Epithelial cell of prostate (primary cell): ENCODE measurements at regions not wholly inside any gene's neighbourhood (a gene's known extent, or its start where the extent isn't known, plus 50 kb on each side); places are given as distances from the start of the nearest gene placed in this dataset.
"Not testable (repeated sequence)": the region's sequence is repeated elsewhere in the genome, so short reads cannot be mapped to it uniquely, and the experiment has no call there.

Experiments used
- DNase-seq: peaks from one replicate; pipeline ENCODE4 v3.0.0-alpha.2; 2011; ENCODE audit warnings: low read depth, low spot score
- H3K27ac ChIP-seq: fragments of 450-650 bp; 2 replicates; pipeline ENCODE4 v1.5.1; 2017; ENCODE audit warnings: mild to moderate bottlenecking

DNA sequence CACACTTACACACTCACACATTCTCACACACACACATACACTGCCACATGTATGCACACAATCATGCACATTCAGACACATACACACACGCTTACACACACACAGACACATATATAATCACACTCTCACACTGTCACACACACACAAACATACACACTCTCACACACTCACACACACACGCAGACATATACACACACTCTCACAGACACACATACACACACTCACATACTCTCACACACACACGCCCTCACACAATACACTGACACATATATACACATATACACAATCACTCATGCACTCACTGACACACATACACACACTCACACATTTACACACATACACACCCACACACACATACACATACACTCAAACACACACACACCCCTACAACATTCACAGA is 435.3 kb upstream of the FRG1 start:
- H3K27ac ChIP-seq, result no peak overlapping the region
- DNase-seq, result no peak

DNA sequence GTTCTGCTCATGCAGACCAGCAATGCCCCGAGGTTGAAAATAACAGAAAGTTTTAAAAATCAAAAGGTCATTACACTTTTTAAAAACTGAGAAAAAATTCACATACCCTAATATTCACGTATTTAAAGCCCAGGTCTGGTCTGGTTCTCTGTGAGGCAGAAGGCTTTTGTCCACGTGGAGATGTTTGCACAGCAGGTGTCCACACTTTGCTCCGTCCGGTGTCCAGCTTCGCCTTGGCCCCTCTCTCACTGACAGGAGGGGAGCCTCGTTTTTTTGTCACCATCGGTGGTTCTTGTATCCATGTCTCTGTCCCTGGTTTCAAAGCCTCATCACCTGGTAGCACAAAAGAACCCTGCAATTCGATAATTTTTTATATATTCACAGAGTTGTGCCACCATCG is 434.6 kb upstream of the FRG1 start:
- DNase-seq, result no peak

DNA sequence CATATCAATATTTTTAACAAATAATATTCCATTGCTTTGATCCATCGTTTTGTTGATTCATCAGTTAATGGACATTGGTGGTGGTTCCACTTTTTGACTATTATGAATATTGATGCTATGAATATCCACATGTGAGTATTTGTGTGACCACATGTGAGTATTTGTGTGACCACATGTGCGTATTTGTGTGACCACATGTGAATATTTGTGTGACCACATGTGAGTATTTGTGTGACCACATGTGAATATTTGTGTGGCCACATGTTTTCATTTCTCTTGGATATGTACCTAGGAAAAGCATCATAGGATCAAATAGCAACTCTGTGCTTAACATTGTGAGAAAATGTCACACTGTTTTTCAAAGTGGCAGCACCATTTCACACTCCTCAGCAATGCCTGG is 433.6 kb upstream of the FRG1 start:
- DNase-seq, result no peak
- H3K27ac ChIP-seq, result no peak overlapping the region

More for the DNA sequence above, 434.6 kb upstream of the FRG1 start:
- no peak overlapping the region for H3K27ac ChIP-seq

DNA sequence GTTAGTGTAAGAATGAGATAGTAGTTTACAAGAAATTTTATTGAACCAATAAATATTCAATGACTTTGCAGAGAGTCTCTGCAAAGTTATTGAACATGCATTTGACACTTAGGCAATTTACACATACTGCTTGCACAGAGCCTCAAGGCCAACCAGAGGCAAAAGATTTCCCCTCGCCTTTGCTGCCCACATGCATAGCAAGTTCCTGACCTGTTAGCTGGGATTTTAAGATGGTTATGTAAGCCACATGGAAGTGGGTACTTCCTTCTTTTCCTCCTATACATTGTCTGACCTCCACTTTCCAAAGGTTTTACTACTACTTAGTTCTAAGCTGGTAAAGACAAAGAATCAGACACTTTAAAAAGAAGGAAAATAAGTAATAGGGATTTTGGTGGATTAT is 430.1 kb upstream of the FRG1 start:
- DNase-seq, result no peak
- no peak overlapping the region for H3K27ac ChIP-seq

DNA sequence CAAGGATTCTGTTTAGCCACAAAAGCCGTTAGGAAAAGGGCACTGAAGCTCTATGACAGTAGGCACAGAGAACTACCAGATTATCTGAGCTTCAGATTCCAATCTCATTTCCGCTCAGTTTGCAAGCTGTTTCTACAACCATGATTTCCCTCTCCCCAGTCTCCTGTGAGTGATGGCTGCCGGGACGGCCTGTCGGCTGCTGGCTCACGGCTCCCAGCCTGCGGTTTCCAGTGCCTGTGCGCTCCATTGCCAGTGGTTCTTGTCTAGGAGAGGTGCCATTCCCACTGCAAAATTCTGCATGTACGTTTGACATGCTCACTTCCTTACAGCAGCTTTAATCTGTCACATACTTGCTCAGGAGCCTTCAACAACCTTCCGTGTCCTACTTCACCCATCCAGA is 429.1 kb upstream of the FRG1 start:
- no peak for DNase-seq
- no peak overlapping the region for H3K27ac ChIP-seq

DNA sequence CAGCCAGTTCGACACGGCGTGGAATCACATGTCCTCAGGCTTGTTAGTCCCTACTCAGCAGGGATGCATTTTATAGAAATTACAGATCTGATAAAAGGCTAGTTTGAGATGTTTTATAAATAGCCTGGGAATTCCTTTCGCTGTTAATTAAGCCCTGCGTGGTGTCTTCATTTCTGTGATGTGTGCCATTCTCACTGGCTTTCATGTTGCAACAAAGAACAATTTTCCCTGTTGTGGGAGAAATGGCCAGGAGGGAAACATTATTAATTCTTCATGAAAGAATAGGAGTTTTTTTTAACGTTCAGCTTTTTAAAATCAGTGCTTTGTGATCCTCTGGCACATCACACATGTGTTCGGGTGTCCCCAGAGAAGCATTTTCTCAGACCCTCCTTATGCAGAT is 427.3 kb upstream of the FRG1 start:
- H3K27ac ChIP-seq, result no peak overlapping the region
- no peak for DNase-seq

DNA sequence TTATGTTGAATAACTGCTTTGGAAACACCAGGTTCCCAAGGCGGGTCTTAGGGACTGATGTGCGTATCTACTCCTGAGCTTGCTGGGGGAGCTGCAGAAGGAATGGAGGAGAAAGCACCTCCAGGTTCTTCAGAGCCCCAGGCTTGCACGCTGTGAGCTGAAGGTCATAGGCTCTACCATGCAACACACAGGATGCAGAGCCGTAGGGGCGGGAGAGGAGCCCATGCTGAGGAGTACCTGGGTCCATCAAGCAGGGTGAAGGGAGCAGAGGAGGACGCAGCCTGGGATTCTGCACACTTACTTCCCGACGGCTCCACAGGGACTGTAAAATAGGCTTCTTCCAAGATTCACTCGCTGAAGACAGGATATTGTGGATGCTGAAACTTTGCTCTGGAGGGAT is 426.5 kb upstream of the FRG1 start:
- DNase-seq, result no peak
- H3K27ac ChIP-seq, result no peak overlapping the region

DNA sequence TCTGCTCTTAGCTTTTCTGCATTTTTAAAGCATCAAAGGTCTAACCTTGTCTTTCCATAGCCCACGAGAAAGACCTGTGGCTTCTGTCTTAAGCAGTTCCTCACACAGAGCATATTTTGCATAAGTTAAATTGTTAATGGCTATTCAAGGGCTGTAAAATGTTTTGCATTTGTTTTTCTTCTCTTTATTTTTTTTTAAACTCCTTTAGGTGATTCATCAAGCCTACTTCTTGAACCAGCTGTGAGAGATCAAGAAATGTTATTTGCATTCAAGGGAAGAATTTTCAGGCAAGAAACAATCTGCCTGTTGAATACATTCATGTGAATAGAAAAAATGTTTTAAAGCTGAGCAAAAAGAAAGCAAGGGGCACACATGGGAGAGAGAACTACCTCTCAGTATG is 423.8 kb upstream of the FRG1 start:
- H3K27ac ChIP-seq, result no peak overlapping the region
- DNase-seq, result no peak

DNA sequence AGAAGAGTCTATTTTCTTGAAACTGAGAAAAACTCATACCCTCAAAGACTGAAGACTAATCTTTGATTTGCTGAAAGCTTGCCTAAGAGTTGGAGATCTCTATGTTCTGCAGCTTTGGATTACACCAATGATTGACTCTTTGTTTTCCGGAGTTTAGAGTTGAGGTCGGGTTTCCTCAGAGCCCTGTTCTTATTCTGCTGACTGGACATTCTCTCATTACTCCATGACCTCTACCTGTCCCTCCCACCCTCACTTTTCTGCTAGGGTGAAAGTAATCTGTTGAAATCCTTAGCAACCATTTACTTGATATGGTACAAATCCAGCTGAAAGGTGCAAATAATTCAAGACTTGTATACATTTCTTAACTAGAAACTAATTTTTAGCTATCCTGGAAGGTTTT is 421.5 kb upstream of the FRG1 start:
- H3K27ac ChIP-seq, result no peak overlapping the region
- DNase-seq, result no peak

DNA sequence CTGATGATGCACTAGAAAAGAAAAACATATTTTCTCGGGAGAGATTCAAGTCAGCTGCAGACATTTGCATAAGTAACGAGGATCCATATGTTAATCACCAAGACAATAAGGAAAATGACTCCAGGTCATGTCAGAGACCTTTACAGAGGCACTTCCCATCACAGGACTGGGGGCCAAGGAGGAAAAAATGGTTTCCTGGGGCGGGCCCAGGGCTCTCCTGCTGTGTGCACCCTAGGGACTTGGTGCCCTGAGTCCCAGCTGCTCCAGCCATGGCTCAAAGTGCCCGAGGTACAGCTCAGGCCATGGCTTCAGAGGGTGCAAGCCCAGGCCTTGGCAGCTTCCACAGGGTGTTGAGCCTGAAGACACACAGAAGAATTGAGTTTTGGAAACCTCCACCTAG is 415.4 kb upstream of the FRG1 start:
- no peak overlapping the region for H3K27ac ChIP-seq
- no peak for DNase-seq

DNA sequence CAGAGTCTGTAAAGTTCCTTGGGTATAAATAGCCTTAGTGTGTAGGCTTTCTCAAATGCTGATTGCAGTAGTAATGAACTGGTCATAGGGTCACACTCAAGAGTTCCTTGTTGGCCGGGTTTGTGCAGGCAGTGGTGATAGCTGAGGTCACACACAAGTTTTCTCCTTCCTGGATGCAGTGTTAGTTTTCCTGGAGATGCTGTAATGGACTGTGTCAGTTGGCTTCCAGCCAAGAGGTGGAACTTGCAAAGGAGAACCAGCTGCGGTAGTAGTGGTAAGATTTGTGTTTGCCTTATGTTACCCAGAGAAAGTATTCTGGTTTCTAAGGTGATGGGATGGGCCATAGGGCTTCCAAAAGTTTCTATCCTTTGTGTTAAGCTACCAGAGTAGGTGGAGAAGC is 409.8 kb upstream of the FRG1 start:
- no peak for DNase-seq
- no peak overlapping the region for H3K27ac ChIP-seq

DNA sequence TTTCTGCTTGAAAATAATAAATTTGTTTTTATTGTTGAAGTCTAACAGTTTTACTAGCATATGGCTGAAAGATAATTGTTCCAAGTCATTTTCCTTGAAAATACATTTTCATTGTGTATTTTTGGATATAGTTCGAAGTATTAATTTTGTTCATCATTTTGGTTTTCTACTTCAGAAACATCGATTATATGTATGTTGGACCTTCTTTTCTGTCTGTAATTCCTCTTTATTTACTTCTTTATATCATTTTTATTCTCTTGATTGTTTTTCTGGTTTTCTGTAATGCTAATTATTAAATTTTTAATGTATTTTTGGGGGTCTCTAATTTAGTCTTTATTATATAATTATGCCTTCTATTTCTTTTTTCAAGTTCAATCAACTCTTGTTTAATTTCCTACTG is 407.1 kb upstream of the FRG1 start:
- DNase-seq, result no peak
- H3K27ac ChIP-seq, result no peak overlapping the region

DNA sequence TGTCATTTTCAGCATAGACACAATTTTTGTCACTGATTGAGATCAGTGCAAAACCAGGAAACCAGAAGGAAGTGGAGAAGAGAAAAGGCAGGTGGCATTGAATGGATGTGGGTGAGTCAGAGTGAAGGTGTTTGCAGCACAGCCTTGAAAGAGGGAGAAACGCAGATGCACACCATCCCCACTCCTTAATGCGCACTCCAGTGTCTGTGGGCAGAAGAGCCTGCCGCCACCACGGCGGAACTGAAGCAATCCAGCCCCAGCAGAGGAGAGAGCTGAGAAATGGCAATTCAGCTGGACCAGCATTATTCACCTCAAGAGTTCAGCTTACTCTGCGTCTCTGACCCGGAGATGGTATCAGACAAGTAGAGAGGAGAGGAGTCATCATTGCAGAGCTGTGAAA is 393.1 kb upstream of the FRG1 start:
- DNase-seq, result no peak

DNA sequence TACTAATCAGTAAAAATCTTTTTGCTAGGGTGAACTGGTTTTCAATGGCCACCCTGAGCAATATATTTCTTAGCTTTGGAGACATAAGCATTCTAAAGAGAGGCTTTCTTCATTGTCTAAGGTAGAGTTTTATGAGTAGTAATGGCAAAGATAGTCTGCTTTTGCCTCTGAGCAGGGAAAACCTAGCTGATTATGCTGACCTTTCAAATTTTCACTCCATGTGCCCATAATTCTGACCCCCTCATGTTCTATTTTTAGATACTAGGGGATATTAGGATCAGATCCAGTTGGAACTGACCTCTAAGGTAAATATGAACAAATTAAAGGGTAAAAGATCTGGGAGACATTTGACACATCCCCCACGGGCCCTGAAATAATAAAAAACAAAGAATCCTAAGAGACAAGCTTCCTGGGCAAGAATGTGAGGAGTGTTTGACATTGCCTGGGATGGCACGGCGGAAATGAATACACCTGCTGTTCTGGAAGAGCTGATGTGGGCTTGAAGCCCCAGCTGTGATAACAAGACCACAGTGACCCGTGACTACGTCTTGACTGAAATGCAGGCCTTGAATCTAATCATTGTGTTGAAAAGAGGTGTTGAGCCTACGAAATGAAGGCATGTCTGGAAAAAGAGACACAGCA is 392.1 kb upstream of the FRG1 start:
- no peak for DNase-seq
- no peak overlapping the region for H3K27ac ChIP-seq

More for the DNA sequence above, 393.1 kb upstream of the FRG1 start:
- H3K27ac ChIP-seq, result no peak overlapping the region

DNA sequence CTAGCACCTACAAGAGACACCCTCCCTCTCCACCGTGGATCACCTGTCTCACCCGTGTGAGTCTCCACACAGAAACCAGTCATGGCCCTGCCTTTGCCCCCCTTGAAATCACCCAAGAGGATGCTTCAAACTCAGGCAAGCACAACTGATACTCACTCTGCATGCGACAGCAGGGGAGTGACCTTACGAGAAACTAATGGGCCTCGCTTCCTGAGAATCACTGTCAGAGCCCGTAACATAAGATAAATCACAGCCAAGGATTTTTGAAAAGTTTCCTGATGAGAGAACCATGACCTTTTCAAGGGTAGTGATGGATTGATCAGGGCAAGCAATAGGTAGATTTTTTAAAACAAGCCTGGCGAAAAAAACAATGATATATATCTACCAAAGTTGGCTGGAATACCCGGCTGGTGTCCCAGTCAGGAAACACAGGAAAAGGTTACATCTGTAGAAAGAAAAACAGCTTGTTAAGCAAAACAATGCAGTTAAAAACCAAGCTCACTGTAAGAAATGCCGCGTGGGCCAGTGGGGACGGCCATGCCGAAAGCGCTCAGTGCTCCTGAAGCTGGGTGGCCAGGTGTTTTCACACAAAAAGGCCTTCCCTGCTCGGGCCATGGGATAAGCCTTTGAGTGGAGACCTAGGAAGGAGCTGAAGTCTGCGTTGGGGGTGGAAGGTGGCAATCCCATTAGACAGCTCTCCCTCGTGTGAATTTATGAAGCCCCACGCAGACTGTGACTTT is 388.6 kb upstream of the FRG1 start:
- DNase-seq, H3K27ac ChIP-seq: not testable (repeated sequence)

DNA sequence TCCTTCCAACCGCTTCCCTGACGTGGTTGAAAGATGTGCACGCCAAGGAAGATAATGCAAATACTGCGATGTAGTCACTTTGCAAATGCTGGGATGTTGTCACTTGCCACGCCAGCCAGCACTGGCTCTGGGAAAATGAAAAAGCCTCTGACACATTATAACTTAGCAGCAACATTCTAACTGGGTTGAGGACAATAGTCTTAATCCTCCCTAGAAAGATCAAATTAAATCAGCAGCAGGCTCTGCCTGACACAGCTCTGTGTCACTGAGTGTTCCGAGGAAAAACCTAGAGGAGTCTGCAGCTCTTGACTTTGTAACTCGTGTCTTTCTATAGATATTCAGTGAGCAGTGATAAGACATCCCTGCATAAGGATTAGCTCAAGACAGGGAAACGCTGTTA is 380.1 kb upstream of the FRG1 start:
- not testable (repeated sequence) for DNase-seq, H3K27ac ChIP-seq

DNA sequence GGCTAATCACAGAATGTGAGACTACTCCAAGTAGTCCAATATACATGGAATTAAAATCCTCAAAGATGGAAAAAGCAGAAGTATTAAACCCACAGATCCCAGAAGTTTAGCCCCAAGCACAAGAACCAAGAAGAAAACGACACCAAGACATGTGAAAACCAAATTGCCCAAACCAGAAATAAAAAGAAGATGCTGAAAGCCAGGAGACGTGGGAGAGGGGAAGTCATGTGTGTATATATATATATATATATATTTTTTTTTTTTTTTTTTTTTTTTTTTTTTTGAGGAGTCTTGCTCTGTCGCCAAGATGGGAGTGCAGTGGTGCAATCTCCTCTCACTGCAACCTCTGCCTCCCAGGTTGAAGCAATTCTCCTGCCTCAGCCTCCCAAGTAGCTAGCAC is 376.9 kb upstream of the FRG1 start:
- H3K27ac ChIP-seq, DNase-seq: not testable (repeated sequence)

DNA sequence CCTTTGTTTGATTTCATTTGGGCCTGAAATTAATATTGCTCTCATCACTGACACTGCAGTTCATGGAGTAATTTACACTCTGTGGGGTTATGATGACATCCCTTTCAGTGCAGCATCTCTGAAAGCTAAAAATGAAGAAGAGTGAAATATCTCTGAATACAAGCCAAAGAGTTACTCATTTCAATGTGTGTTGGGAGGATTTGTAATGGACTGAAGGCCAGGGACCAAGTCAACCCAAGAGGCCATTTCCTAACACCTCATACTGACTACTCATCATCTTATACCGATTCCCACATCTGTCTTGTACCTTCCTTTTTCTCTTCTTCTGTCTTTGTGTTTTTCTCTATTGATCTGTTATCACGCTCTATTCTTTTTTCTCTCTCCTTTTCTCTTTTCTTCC is 374.4 kb upstream of the FRG1 start:
- not testable (repeated sequence) for H3K27ac ChIP-seq, DNase-seq

DNA sequence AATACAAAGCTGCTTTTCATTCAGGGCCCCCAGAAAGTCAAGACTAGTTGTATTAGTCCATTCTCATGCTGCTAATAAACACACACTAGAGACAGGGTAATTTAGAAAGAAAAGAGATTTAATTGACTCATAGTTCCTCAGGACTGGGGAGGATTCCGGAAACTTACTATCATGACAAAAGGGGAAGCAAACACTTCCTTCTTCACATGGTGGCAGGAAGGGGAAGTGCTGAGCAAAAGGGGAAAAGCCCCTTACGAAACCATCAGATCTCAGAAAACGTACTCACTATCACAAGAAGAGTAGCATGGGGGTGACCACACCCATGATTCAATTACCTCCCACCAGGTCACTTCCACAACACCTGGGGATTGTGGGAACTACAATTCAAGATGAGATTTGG is 373.8 kb upstream of the FRG1 start:
- not testable (repeated sequence) for H3K27ac ChIP-seq, DNase-seq

DNA sequence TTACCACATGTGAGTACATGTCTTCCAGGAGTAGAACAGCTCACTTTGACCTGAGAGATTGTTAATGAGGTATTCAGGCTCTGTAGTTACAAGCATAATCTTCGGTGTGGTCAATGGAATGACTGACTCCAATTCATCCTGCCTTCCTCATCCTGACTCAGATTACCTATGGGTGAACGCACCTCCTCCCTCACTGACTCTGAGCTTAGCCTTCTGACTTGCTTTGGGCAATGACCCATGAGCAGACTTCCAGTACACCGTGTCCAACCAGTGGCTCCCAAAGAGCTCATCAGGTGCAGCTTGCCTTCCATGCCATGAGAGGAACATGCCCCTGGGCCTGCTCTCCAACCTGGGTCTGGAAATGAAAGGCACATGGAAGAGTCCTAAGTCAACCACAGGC is 361.0 kb upstream of the FRG1 start:
- not testable (repeated sequence) for H3K27ac ChIP-seq, DNase-seq

DNA sequence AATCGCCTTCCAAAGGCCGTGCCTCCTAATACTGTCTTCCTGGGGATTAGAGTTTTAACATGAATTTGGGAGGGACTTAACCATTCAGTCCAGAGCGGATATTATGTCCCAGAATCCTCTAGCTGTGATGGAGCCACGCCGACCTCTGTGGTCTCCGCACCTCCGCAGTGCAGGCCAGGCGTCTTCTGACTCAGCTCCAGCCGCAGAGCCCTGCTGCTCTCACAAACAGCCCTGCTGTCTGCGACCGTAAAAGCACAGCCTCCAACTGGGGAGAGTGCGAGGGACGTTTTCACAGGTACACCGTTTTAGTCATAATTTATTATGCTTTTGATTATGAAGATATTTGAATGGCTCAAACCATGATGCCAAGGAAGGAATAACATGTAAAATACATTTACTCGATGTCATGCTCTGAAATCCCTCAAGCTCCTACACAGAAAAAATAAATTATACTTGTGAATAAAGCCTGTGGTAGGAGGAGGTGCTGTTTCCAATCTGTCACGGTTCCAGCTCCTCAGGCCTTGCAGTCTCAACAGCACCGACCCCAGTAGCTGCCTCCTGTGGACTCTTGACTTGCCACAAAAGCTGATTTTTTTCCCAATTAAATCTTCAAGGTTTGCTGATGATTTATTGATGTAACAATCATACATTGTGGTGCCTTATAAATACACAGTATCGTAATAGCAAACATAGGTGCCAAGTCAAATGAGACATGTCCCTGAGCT is 353.6 kb upstream of the FRG1 start:
- H3K27ac ChIP-seq, DNase-seq: not testable (repeated sequence)
